ENCODE measurements at regions not wholly inside any gene's neighbourhood (a gene's known extent, or its start where the extent isn't known, plus 50 kb on each side); places are given as distances from the start of the nearest gene placed in this dataset.

- Histone ChIP-seq H3K4me3 (ENCODE audit: insufficient read depth, low read length, poor library complexity, severe bottlenecking) (no peak overlapping the region), H3K36me3 (ENCODE audit: low read length) (no peaks in the 10 kb centered on the region), H3K79me2 (ENCODE audit: insufficient read depth, low read length) (no peaks in the 10 kb centered on the region), H3K9ac (ENCODE audit: low read length) (no peak overlapping the region), H3K27ac (ENCODE audit: low read depth, low read length) (no peak overlapping the region), H3F3A (ENCODE audit: insufficient read depth) (no peaks in the 10 kb centered on the region), H3K9me2 (replicated peaks; ENCODE audit: insufficient read depth, low read length) (no peaks in the 10 kb centered on the region), H2AFZ (ENCODE audit: low read depth, low read length, severe bottlenecking) (no peak overlapping the region), H4K20me1 (ENCODE audit: low read depth, low read length) (no peaks in the 10 kb centered on the region), H3K4me2 (ENCODE audit: low read depth, low read length, poor library complexity, severe bottlenecking) (no peak overlapping the region), H3K9me3 (ENCODE audit: insufficient read depth, low read length) (no peaks in the 10 kb centered on the region), H3K27me3 (ENCODE audit: low read length) (no peaks in the 10 kb centered on the region)
- TF ChIP-seq CTCF (IDR thresholded peaks at IDR 0.05; ENCODE audit: insufficient read depth, low read length, poor library complexity, severe bottlenecking) (no peak), EZH2phosphoT487 (conservative IDR thresholded peaks at IDR 0.05; ENCODE audit: low read length) (no peak)
These were observed 508.3 kb downstream of the DMRTA1 start for GRCh38 chr9:22954964-22955363.

GRCh38 chr9:22969350-22969979, 522.8 kb downstream of the DMRTA1 start:
- no peak overlapping the region for H3K4me3 ChIP-seq (ENCODE audit: insufficient read depth, low read length, poor library complexity, severe bottlenecking)
- H3K79me2 ChIP-seq (ENCODE audit: insufficient read depth, low read length): no peaks in the 10 kb centered on the region
- H3K27ac ChIP-seq (ENCODE audit: low read depth, low read length): no peak overlapping the region
- no peak overlapping the region for H3K9ac ChIP-seq (ENCODE audit: low read length)
- H3F3A ChIP-seq (ENCODE audit: insufficient read depth): no peaks in the 10 kb centered on the region
- H3K9me2 ChIP-seq (replicated peaks; ENCODE audit: insufficient read depth, low read length): no peaks in the 10 kb centered on the region
- H3K4me2 ChIP-seq (ENCODE audit: low read depth, low read length, poor library complexity, severe bottlenecking): no peak overlapping the region
- no peak overlapping the region for H2AFZ ChIP-seq (ENCODE audit: low read depth, low read length, severe bottlenecking)
- H4K20me1 ChIP-seq (ENCODE audit: low read depth, low read length): no peaks in the 10 kb centered on the region
- no peaks in the 10 kb centered on the region for H3K9me3 ChIP-seq (ENCODE audit: insufficient read depth, low read length)
- TF ChIP-seq EZH2phosphoT487 (conservative IDR thresholded peaks at IDR 0.05; ENCODE audit: low read length) (no peak), CTCF (IDR thresholded peaks at IDR 0.05; ENCODE audit: insufficient read depth, low read length, poor library complexity, severe bottlenecking) (no peak)
- no peaks in the 10 kb centered on the region; the same call in 1 of the 2 replicates for H3K27me3 ChIP-seq (ENCODE audit: low read length)
- no peaks in the 10 kb centered on the region for H3K36me3 ChIP-seq (ENCODE audit: low read length)

- Histone ChIP-seq H3K4me2 (ENCODE audit: low read depth, low read length, poor library complexity, severe bottlenecking) (no peak overlapping the region), H3K9ac (ENCODE audit: low read length) (no peak overlapping the region), H3K9me2 (replicated peaks; ENCODE audit: insufficient read depth, low read length) (no peaks in the 10 kb centered on the region), H3K27me3 (ENCODE audit: low read length) (no peaks in the 10 kb centered on the region; the same call in 1 of the 2 replicates), H3K27ac (ENCODE audit: low read depth, low read length) (no peak overlapping the region), H4K20me1 (ENCODE audit: low read depth, low read length) (no peaks in the 10 kb centered on the region; the same call in 1 of the 2 replicates), H3K4me3 (ENCODE audit: insufficient read depth, low read length, poor library complexity, severe bottlenecking) (no peak overlapping the region), H3K9me3 (ENCODE audit: insufficient read depth, low read length) (no peaks in the 10 kb centered on the region), H3K36me3 (ENCODE audit: low read length) (no peaks in the 10 kb centered on the region), H3K79me2 (ENCODE audit: insufficient read depth, low read length) (no peaks in the 10 kb centered on the region), H3F3A (ENCODE audit: insufficient read depth) (no peaks in the 10 kb centered on the region), H2AFZ (ENCODE audit: low read depth, low read length, severe bottlenecking) (no peak overlapping the region)
- TF ChIP-seq EZH2phosphoT487 (conservative IDR thresholded peaks at IDR 0.05; ENCODE audit: low read length) (no peak), CTCF (IDR thresholded peaks at IDR 0.05; ENCODE audit: insufficient read depth, low read length, poor library complexity, severe bottlenecking) (no peak)
These were observed 523.9 kb downstream of the DMRTA1 start for GRCh38 chr9:22970434-22970975.

Data from SU-DHL-6 (cell line).